H1 (cell line): ENCODE measurements at regions not wholly inside any gene's neighbourhood (a gene's known extent, or its start where the extent isn't known, plus 50 kb on each side); places are given as distances from the start of the nearest gene placed in this dataset.

Experiments
- CTCF ChIP-seq, 3 experiments: IDR thresholded peaks; 1 replicate in 2 of 3; 2 replicates in 1 of 3; pipeline versions ENCODE4 v1.5.1 to v1.6.1; 2011; ENCODE audit warnings: low read length in 3 of 3, mild to moderate bottlenecking in 3 of 3, inconsistent platforms in 2 of 3, low read depth in 1 of 3, moderate library complexity in 1 of 3; ENCODE audit not compliant: insufficient read depth in 1 of 3; ENCODE audit errors: control extremely low read depth in 1 of 3
- MAX ChIP-seq: IDR thresholded peaks from 2 replicates; pipeline ENCODE4 v1.6.1; 2012; ENCODE audit warnings: inconsistent platforms
- PHF8 ChIP-seq: fragments of 200-600 bp; sonication (generic); conservative IDR thresholded peaks from 2 replicates; pipeline ENCODE4 v1.7.1; 2012; ENCODE audit warnings: low read depth, mild to moderate bottlenecking, inconsistent platforms, low read length, moderate library complexity
- RAD21 ChIP-seq, 2 experiments: IDR thresholded peaks in 1 of 2; conservative IDR thresholded peaks in 1 of 2; 2 replicates each; pipeline ENCODE4 v1.6.1; 2011; ENCODE audit warnings: low read depth in 2 of 2, low read length in 2 of 2, improper control_type of control experiment in 1 of 2, inconsistent platforms in 1 of 2, mild to moderate bottlenecking in 1 of 2, moderate library complexity in 1 of 2
- TAF1 ChIP-seq: IDR thresholded peaks from 2 replicates; pipeline ENCODE4 v1.6.1; 2011; ENCODE audit warnings: mild to moderate bottlenecking, low read depth, low read length

GRCh38 chr13:50195045-50195444, 179.8 kb downstream of the KCNRG start:
- TF ChIP-seq CTCF (IDR thresholded peaks at IDR 0.05; ENCODE audit: control extremely low read depth in 1 of 3, insufficient read depth in 1 of 3, low read depth in 1 of 3, low read length in 3 of 3) (no peak), MAX (no peak), TAF1 (no peak), PHF8 (no peak), RAD21 (IDR thresholded peaks at IDR 0.05 in 1 of 2, conservative IDR thresholded peaks at IDR 0.05 in 1 of 2; ENCODE audit: low read depth in 2 of 2, low read length in 2 of 2) (no peak)
